PC-3 (cell line): ENCODE measurements at regions not wholly inside any gene's neighbourhood (a gene's known extent, or its start where the extent isn't known, plus 50 kb on each side); places are given as distances from the start of the nearest gene placed in this dataset.

Experiments used
- EZH2 ChIP-seq: fragments of 300-600 bp; sonication (generic); IDR thresholded peaks from one replicate; pipeline ENCODE4 v1.6.1; 2017; ENCODE audit warnings: antibody characterized with exemption, mild to moderate bottlenecking, low read length; ENCODE audit not compliant: unreplicated experiment
- EZH2phosphoT487 ChIP-seq: fragments of 300-600 bp; sonication (generic); IDR thresholded peaks from 2 replicates; pipeline ENCODE4 v1.6.1; 2018; ENCODE audit warnings: mild to moderate bottlenecking, antibody characterized with exemption, low read length, borderline replicate concordance
- TF ChIP-seq, protein P1 (sequence below): fragments of 300-600 bp; sonication (generic); conservative IDR thresholded peaks from 2 replicates; pipeline ENCODE4 v1.5.1; 2017; ENCODE audit warnings: antibody characterized with exemption, low read depth, mild to moderate bottlenecking, low read length

DNA sequence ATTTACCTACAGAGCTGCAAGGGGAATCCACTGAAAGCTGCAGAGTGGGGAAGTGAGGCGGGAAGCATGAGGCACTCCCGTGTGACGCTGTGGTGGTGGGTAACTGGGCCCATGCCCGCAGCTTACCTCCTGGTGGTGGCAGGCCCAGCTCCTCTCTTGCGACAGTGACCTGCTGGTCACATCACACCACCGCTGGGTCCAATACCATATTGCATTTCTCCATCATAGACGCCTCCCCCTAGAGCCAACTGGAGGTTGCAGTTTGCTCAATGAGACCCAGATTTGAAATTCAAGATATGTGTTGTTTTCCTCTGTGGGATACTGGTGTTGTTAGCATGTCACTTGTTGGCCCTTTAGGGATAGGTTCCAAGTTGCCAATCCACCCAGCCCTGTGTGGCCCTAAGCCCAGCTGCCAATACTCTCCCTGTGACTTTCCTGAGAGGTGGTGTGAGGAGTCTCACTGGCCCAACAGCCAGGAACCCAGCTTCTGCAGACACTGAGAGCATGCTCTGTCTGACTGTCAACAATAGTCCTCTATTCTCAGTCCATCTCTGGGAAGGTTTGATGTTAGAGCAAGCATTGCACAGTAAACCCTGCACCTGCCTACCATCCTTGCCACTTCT, 428.3 kb downstream of the GADD45G start:
- TF ChIP-seq, protein P1, sequence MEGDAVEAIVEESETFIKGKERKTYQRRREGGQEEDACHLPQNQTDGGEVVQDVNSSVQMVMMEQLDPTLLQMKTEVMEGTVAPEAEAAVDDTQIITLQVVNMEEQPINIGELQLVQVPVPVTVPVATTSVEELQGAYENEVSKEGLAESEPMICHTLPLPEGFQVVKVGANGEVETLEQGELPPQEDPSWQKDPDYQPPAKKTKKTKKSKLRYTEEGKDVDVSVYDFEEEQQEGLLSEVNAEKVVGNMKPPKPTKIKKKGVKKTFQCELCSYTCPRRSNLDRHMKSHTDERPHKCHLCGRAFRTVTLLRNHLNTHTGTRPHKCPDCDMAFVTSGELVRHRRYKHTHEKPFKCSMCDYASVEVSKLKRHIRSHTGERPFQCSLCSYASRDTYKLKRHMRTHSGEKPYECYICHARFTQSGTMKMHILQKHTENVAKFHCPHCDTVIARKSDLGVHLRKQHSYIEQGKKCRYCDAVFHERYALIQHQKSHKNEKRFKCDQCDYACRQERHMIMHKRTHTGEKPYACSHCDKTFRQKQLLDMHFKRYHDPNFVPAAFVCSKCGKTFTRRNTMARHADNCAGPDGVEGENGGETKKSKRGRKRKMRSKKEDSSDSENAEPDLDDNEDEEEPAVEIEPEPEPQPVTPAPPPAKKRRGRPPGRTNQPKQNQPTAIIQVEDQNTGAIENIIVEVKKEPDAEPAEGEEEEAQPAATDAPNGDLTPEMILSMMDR = no peak
- TF ChIP-seq EZH2 (no peak), EZH2phosphoT487 (no peak)
